Activated CD8-positive, alpha-beta memory T cell treated with anti-CD3 and anti-CD28 coated beads for 36 hours (primary cell): ENCODE measurements at regions not wholly inside any gene's neighbourhood (a gene's known extent, or its start where the extent isn't known, plus 50 kb on each side); places are given as distances from the start of the nearest gene placed in this dataset.

ENCODE experiments used
- CTCF ChIA-PET: fragments of 350-600 bp; sonication (Branson Sonifier 250); formaldehyde crosslinking; loops from one replicate; lab custom pipeline; 2021; ENCODE audit warnings: antibody characterized with exemption; lab: Charles Lee
- POLR2A ChIA-PET: fragments of 350-600 bp; sonication (Branson Sonifier 250); formaldehyde crosslinking; loops from one replicate; lab custom pipeline; 2021; ENCODE audit warnings: antibody characterized with exemption; lab: Charles Lee

GRCh38 chr22:46050916-46051614 lies 74.1 kb upstream of the WNT7B start:
- ChIA-PET POLR2A (no interaction called here), CTCF (interaction anchor here (0.5 to 1.0 kb wide), 2 partner anchors 39 to 104 kb away, joined by 3 read pairs; no protein-coding TSS in a partner anchor)

GRCh38 chr22:46051646-46052045 lies 74.7 kb upstream of the WNT7B start:
- CTCF ChIA-PET, result interaction anchor here (0.5 to 1.4 kb wide), 4 partner anchors 40 to 104 kb away, joined by 3 to 4 read pairs (median 4); no protein-coding TSS in a partner anchor
- POLR2A ChIA-PET, result no interaction called here

- POLR2A ChIA-PET, result no interaction called here
- CTCF ChIA-PET, result interaction anchor here (0.9 to 1.4 kb wide), 2 partner anchors 46 to 64 kb away, joined by 4 read pairs; no protein-coding TSS in a partner anchor
Measured at GRCh38 chr22:46052331-46052771, 75.4 kb upstream of the WNT7B start.

GRCh38 chr22:46052801-46053562 lies 76.0 kb upstream of the WNT7B start:
- POLR2A ChIA-PET, result interaction anchor here (1.5 kb wide), 1 partner anchor 16 kb away, joined by 4 read pairs; no protein-coding TSS in a partner anchor
- CTCF ChIA-PET, result interaction anchor here (1.1 to 1.5 kb wide), 4 partner anchors 17 to 64 kb away, joined by 3 to 4 read pairs (median 3); no protein-coding TSS in a partner anchor

- POLR2A ChIA-PET, result interaction anchor here (1.3 to 1.5 kb wide), 2 partner anchors 17 kb away, joined by 4 read pairs; no protein-coding TSS in a partner anchor
Measured at GRCh38 chr22:46053563-46054090, 76.7 kb upstream of the WNT7B start.

GRCh38 chr22:46054091-46055073 lies 77.4 kb upstream of the WNT7B start:
- ChIA-PET POLR2A (interaction anchor here (1.3 to 1.5 kb wide), 2 partner anchors 16 to 18 kb away, joined by 4 read pairs; no protein-coding TSS in a partner anchor), CTCF (interaction anchor here (1.1 to 1.9 kb wide), 6 partner anchors 11 to 62 kb away, joined by 3 to 5 read pairs (median 3); no protein-coding TSS in a partner anchor)

More at GRCh38 chr22:46053563-46054090, 76.7 kb upstream of the WNT7B start:
- CTCF ChIA-PET, result interaction anchor here (1.1 to 1.6 kb wide), 5 partner anchors 11 to 61 kb away, joined by 3 to 5 read pairs (median 3); no protein-coding TSS in a partner anchor

GRCh38 chr22:46055181-46055875 lies 78.4 kb upstream of the WNT7B start:
- ChIA-PET CTCF (interaction anchor here (1.6 to 1.9 kb wide), 2 partner anchors 12 to 48 kb away, joined by 5 read pairs; no protein-coding TSS in a partner anchor), POLR2A (interaction anchor here (0.6 to 1.3 kb wide), 2 partner anchors 15 to 258 kb away, joined by 4 to 12 read pairs; no protein-coding TSS in a partner anchor)

- POLR2A ChIA-PET, result interaction anchor here (0.6 kb wide), 1 partner anchor 257 kb away, joined by 12 read pairs; no protein-coding TSS in a partner anchor
- CTCF ChIA-PET, result interaction anchor here (1.2 to 1.9 kb wide), 2 partner anchors 19 to 49 kb away, joined by 3 to 5 read pairs; no protein-coding TSS in a partner anchor
Measured at GRCh38 chr22:46055911-46056545, 79.1 kb upstream of the WNT7B start.

GRCh38 chr22:46056546-46057245 lies 79.7 kb upstream of the WNT7B start:
- ChIA-PET CTCF (interaction anchor here (1.2 kb wide), 1 partner anchor 20 kb away, joined by 3 read pairs; no protein-coding TSS in a partner anchor), POLR2A (interaction anchor here (0.7 kb wide), 1 partner anchor 162 kb away, joined by 4 read pairs; no protein-coding TSS in a partner anchor)

- POLR2A ChIA-PET, result interaction anchor here (0.7 kb wide), 1 partner anchor 163 kb away, joined by 4 read pairs; no protein-coding TSS in a partner anchor
Measured at GRCh38 chr22:46057246-46058090, 80.5 kb upstream of the WNT7B start.

GRCh38 chr22:46058091-46058420 lies 81.1 kb upstream of the WNT7B start:
- CTCF ChIA-PET, result interaction anchor here (1.6 to 2.0 kb wide), 2 partner anchors 45 to 52 kb away, joined by 3 to 5 read pairs; no protein-coding TSS in a partner anchor
- POLR2A ChIA-PET, result no interaction called here

More at GRCh38 chr22:46057246-46058090, 80.5 kb upstream of the WNT7B start:
- CTCF ChIA-PET, result interaction anchor here (1.2 to 2.0 kb wide), 2 partner anchors 21 to 51 kb away, joined by 3 to 5 read pairs; no protein-coding TSS in a partner anchor

- ChIA-PET CTCF (interaction anchor here (1.6 to 2.0 kb wide), 2 partner anchors 46 to 53 kb away, joined by 3 to 5 read pairs; no protein-coding TSS in a partner anchor), POLR2A (no interaction called here)
Measured at GRCh38 chr22:46058591-46059519, 81.9 kb upstream of the WNT7B start.

GRCh38 chr22:46060292-46061123 lies 83.5 kb upstream of the WNT7B start:
- ChIA-PET POLR2A (no interaction called here), CTCF (no interaction called here)
